Colonic mucosa (tissue), 4 donors: ENCODE measurements at regions not wholly inside any gene's neighbourhood (a gene's known extent, or its start where the extent isn't known, plus 50 kb on each side); places are given as distances from the start of the nearest gene placed in this dataset.

Source experiments
- DNase-seq: peaks from one replicate; pipeline ENCODE4 v3.0.0-alpha.2; 2020
- H3K27ac ChIP-seq: fragments of 200-600 bp; one replicate; pipeline ENCODE4 v1.8.0; 2021
- H3K27me3 ChIP-seq: fragments of 200-600 bp; one replicate; pipeline ENCODE4 v1.8.0; 2021
- H3K36me3 ChIP-seq: fragments of 200-600 bp; one replicate; pipeline ENCODE4 v1.8.0; 2021
- H3K4me1 ChIP-seq: fragments of 200-600 bp; one replicate; pipeline ENCODE4 v1.8.0; 2021; ENCODE audit warnings: mild to moderate bottlenecking
- H3K4me3 ChIP-seq: fragments of 200-600 bp; one replicate; pipeline ENCODE4 v1.8.0; 2021
- H3K9ac ChIP-seq, 2 donors: one replicate each; pipeline ENCODE4 v1.7.0; 2013; ENCODE audit warnings: control low read depth in 2 of 2, low read depth in 2 of 2, low read length in 2 of 2
- H3K9me3 ChIP-seq: fragments of 200-600 bp; one replicate; pipeline ENCODE4 v1.8.0; 2021
- intact Hi-C: fragments of 100-400 bp; cut with DNase I; formaldehyde crosslinking; loops from one replicate; pipeline ENCODE4 v1.14.1; 2022
- TF ChIP-seq, protein P1 (sequence below): fragments of 200-600 bp; IDR thresholded peaks from one replicate; pipeline ENCODE4 v1.8.0; 2022; ENCODE audit warnings: antibody characterized with exemption, mild to moderate bottlenecking
- donor health status: healthy.
- donor health status: DM: no; HTN: no; CAD: no.
- donor health status: DM: no; HTN: no; CAD: no.

DNA sequence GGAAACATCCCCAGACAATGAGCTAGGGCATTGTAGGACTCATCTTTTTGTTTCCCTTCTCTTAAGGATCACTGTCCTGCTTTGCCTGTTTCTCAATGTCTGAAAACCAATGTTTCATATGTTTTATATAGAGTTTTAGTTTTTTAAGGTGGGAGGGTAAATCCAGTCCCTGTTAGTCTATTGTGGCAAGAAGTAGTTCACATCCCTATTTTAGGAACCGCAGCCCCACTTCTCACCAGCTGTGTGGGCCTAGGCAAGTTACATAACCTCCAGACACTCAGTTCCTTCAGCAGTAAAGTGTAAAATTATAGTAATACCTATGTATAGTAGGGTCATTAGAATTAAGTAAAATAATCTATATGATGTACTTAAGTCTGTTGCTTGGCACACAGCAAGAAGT is 105.8 kb upstream of the WLS start:
- intact Hi-C loops = no loop called here
- Histone ChIP-seq H3K9me3 (no peaks in the 10 kb centered on the region), H3K4me1 (no peaks in the 10 kb centered on the region), H3K4me3 (no peak overlapping the region), H3K9ac (no peak overlapping the region), H3K36me3 (no peaks in the 10 kb centered on the region), H3K27me3 (no peaks in the 10 kb centered on the region), H3K27ac (no peak overlapping the region)
- no peak for DNase-seq
- TF ChIP-seq, protein P1, sequence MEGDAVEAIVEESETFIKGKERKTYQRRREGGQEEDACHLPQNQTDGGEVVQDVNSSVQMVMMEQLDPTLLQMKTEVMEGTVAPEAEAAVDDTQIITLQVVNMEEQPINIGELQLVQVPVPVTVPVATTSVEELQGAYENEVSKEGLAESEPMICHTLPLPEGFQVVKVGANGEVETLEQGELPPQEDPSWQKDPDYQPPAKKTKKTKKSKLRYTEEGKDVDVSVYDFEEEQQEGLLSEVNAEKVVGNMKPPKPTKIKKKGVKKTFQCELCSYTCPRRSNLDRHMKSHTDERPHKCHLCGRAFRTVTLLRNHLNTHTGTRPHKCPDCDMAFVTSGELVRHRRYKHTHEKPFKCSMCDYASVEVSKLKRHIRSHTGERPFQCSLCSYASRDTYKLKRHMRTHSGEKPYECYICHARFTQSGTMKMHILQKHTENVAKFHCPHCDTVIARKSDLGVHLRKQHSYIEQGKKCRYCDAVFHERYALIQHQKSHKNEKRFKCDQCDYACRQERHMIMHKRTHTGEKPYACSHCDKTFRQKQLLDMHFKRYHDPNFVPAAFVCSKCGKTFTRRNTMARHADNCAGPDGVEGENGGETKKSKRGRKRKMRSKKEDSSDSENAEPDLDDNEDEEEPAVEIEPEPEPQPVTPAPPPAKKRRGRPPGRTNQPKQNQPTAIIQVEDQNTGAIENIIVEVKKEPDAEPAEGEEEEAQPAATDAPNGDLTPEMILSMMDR = no peak

DNA sequence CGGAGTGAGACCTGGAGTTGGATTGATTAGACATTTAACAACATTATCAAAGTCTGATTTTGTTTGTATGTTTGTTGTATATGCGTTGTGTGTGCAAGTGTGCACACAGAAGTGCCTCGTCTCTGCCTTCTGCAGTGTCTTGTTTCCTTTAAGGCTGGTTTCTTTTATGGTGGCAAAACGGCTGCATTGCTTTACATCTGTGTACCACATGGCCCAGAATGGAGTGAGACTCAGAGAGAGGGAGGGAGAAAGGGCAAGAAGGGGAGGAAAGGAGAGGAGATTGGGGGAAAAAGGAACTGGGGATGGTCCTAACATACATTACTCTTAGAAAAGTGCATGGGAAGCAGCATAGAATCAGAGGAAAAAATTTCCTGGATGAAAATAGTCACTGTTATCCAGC is 99.7 kb upstream of the WLS start:
- intact Hi-C loops = no loop called here
- Histone ChIP-seq H3K4me1 (no peaks in the 10 kb centered on the region), H3K9ac (no peak overlapping the region), H3K27me3 (no peaks in the 10 kb centered on the region), H3K9me3 (no peaks in the 10 kb centered on the region), H3K36me3 (no peaks in the 10 kb centered on the region), H3K27ac (no peak overlapping the region), H3K4me3 (no peak overlapping the region)
- DNase-seq = no peak
- TF ChIP-seq, protein P1 = no peak

DNA sequence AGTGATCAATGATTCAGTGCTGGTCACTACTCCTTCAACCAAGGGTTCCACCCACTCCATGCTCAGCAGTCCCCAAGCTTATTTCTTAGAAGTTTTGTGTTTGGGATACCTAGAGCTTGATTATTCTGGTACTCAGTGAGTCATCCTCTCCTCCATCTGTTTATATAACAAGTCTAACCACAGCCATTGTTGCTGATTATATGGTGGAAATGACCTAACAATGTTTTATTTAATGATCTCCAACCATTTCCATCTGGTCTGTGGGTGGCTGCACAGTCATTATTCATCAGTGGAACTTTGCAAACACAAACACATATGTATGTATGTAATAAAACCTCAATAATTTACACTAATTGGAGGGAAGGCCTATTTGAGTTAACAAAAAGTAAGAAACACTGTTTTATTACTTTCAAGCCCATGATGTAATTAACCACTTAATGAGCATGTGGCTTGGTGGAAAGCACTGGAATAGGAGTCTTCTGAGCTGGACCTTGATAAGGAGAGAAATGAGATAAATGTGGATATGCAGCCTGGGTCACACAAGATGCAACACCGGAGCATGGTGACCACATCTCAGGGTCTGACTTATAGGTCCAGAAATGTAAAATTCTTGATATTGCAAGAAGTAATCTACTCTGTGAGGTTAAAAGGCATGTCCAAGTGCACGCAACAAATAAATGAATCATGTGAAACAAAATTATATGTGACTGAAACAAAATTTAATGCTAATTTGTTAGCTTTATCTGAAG is 99.0 kb upstream of the WLS start:
- H3K27me3 ChIP-seq = no peaks in the 10 kb centered on the region
- H3K36me3 ChIP-seq = no peaks in the 10 kb centered on the region
- no peak for DNase-seq
- H3K9ac ChIP-seq = no peak overlapping the region
- TF ChIP-seq, protein P1 = no peak
- H3K4me1 ChIP-seq = no peaks in the 10 kb centered on the region
- H3K9me3 ChIP-seq = no peaks in the 10 kb centered on the region
- H3K4me3 ChIP-seq = no peak overlapping the region
- H3K27ac ChIP-seq = no peak overlapping the region
- intact Hi-C loops = no loop called here

DNA sequence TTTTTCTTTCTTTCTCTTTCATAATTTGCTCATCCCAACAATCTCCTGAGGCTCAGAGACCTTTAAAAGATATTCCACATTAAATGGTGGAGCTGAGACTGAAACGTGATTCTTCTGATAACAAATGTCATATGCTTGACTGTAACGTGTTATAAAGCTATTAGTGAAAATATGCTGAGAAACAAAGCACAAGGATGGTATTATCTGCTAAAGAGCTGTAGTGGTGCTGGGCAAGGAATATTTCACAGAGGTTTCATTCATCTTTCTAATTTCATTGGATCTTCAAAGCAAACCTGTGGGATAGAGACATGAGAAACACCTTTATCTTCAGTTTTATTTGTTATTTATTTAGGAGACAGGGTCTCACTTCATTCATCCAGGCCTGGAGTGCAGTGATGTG is 98.1 kb upstream of the WLS start:
- Histone ChIP-seq H3K9ac (no peak overlapping the region), H3K4me1 (no peaks in the 10 kb centered on the region), H3K9me3 (no peaks in the 10 kb centered on the region), H3K27ac (no peak overlapping the region), H3K4me3 (no peak overlapping the region), H3K36me3 (no peaks in the 10 kb centered on the region), H3K27me3 (no peaks in the 10 kb centered on the region)
- intact Hi-C loops = no loop called here
- TF ChIP-seq, protein P1 = no peak
- no peak for DNase-seq

DNA sequence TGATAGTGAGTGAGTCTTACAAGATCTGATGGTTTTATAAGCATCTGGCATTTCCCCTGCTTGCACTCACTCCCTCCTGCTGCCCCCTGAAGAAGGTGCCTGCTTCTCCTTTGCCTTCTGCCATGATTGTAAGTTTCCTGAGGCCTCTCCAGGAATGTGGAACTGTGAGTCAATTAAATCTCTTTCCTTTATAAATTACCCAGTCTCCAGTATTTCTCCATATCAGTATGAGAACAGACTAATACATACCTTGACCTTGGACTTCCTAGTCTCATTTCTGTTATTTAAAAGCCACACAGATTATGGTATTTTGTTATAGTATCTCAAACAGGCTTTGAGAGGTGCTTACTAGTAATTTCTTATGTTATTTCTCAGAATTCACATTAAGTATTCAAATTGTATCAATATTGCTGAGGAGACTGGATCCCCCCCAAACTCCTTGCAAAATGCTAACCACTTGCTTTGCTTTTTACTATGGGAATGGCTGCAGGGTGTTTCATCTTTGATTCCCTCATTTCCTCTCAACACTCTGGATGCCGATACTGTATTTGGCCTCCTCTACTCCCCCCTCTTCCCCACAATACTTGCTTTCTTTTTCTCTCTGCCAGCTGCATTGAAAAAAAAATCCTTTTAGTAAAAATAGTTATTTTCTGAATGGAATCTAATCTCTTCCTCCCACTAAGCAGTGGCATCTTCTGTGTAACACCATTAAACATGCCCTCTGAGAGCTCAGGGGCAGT is 96.9 kb upstream of the WLS start:
- intact Hi-C loops = loop anchor here (10.0 kb wide), 1 partner anchor 94 kb away; the partner anchor contains the start of gene WLS
- Histone ChIP-seq H3K4me1 (no peaks in the 10 kb centered on the region), H3K4me3 (no peak overlapping the region), H3K9me3 (no peaks in the 10 kb centered on the region), H3K27me3 (no peaks in the 10 kb centered on the region), H3K27ac (no peak overlapping the region), H3K36me3 (no peaks in the 10 kb centered on the region), H3K9ac (no peak overlapping the region)
- TF ChIP-seq, protein P1 = no peak
- no peak for DNase-seq
